SK-N-SH treated with all-trans-retinoic acid at 6 μM for 48 hours (cell line): ENCODE measurements at regions not wholly inside any gene's neighbourhood (a gene's known extent, or its start where the extent isn't known, plus 50 kb on each side); places are given as distances from the start of the nearest gene placed in this dataset.

ENCODE experiments used
- BACH2 ChIP-seq: fragments of 250-450 bp; sonication (Bioruptor Pico); IDR thresholded peaks from 2 replicates; pipeline ENCODE4 v1.9.0; 2021; ENCODE audit warnings: mild to moderate bottlenecking, borderline replicate concordance
- CREB5 ChIP-seq: fragments of 250-450 bp; sonication (Bioruptor Pico); IDR thresholded peaks from 2 replicates; pipeline ENCODE4 v1.5.1; 2020; ENCODE audit warnings: low read depth, mild to moderate bottlenecking, moderate library complexity
- CSRNP3 ChIP-seq: fragments of 250-450 bp; sonication (Bioruptor Pico); IDR thresholded peaks from 2 replicates; pipeline ENCODE4 v1.5.1; 2021; ENCODE audit warnings: mild to moderate bottlenecking, moderate library complexity
- ESRRG ChIP-seq: fragments of 250-450 bp; sonication (Bioruptor Pico); IDR thresholded peaks from 2 replicates; pipeline ENCODE4 v1.6.1; 2021; ENCODE audit warnings: mild to moderate bottlenecking
- GLIS3 ChIP-seq: fragments of 250-450 bp; sonication (Bioruptor Pico); IDR thresholded peaks from 2 replicates; pipeline ENCODE4 v1.5.0; 2020; ENCODE audit warnings: mild to moderate bottlenecking, moderate library complexity
- ISL1 ChIP-seq: fragments of 250-450 bp; sonication (Bioruptor Pico); IDR thresholded peaks from 2 replicates; pipeline ENCODE4 v2.1.2; 2022; ENCODE audit warnings: mild to moderate bottlenecking, moderate library complexity
- POU6F1 ChIP-seq: fragments of 250-450 bp; sonication (Bioruptor Pico); IDR thresholded peaks from 2 replicates; pipeline ENCODE4 v1.8.0; 2021; ENCODE audit warnings: low read depth, mild to moderate bottlenecking, moderate library complexity, borderline replicate concordance
- PPARA ChIP-seq: fragments of 250-450 bp; sonication (Bioruptor Pico); IDR thresholded peaks from 2 replicates; pipeline ENCODE4 v1.5.0; 2020; ENCODE audit warnings: mild to moderate bottlenecking, borderline replicate concordance
- RARB ChIP-seq: fragments of 250-450 bp; sonication (Bioruptor Pico); IDR thresholded peaks from 2 replicates; pipeline ENCODE4 v1.8.0; 2021; ENCODE audit warnings: mild to moderate bottlenecking, moderate library complexity
- SNAI2 ChIP-seq: fragments of 250-450 bp; sonication (Bioruptor Pico); IDR thresholded peaks from 2 replicates; pipeline ENCODE4 v1.5.0; 2020; ENCODE audit warnings: mild to moderate bottlenecking, moderate library complexity
- ZC3H10 ChIP-seq: fragments of 250-450 bp; sonication (Bioruptor Pico); IDR thresholded peaks from 2 replicates; pipeline ENCODE4 v1.5.1; 2021; ENCODE audit warnings: mild to moderate bottlenecking, moderate library complexity
- ZFP3 ChIP-seq: fragments of 250-450 bp; sonication (Bioruptor Pico); IDR thresholded peaks from 2 replicates; pipeline ENCODE4 v1.5.0; 2020; ENCODE audit warnings: mild to moderate bottlenecking, moderate library complexity
- ZFP30 ChIP-seq: fragments of 450-650 bp; formaldehyde crosslinking; IDR thresholded peaks from 2 replicates; pipeline ENCODE4 v1.5.0; 2022; ENCODE audit warnings: mild to moderate bottlenecking, moderate library complexity
- ZNF565 ChIP-seq: fragments of 450-650 bp; formaldehyde crosslinking; conservative IDR thresholded peaks from 2 replicates; pipeline ENCODE4 v1.5.0; 2020; ENCODE audit warnings: low read depth, mild to moderate bottlenecking, moderate library complexity

- TF ChIP-seq CREB5: no peak
- no peak for TF ChIP-seq ZFP3 (CRISPR knock-in tag)
- no peak for TF ChIP-seq ZNF565 (CRISPR knock-in tag)
- no peak for TF ChIP-seq GLIS3
- TF ChIP-seq CSRNP3: no peak
- TF ChIP-seq ZC3H10 (CRISPR knock-in tag): no peak
- TF ChIP-seq PPARA (CRISPR knock-in tag): no peak
- no peak for TF ChIP-seq ZFP30 (CRISPR knock-in tag)
- TF ChIP-seq POU6F1 (CRISPR knock-in tag): no peak
- TF ChIP-seq ISL1: no peak
- no peak for TF ChIP-seq RARB (CRISPR knock-in tag)
- no peak for TF ChIP-seq BACH2 (CRISPR knock-in tag)
- no peak for TF ChIP-seq SNAI2 (CRISPR knock-in tag)
- no peak for TF ChIP-seq ESRRG (CRISPR knock-in tag)
These were observed 256.8 kb upstream of the FZD8 start for GRCh38 chr10:35898716-35899440.
